Glutamatergic neuron (in vitro differentiated cells): ENCODE measurements at regions not wholly inside any gene's neighbourhood (a gene's known extent, or its start where the extent isn't known, plus 50 kb on each side); places are given as distances from the start of the nearest gene placed in this dataset.

Experiments used
- DNase-seq: peaks from one replicate; pipeline ENCODE4 v3.0.0; 2022
- H3K27ac Mint-ChIP-seq: one replicate; pipeline ENCODE4 v1.8.0; 2020; ENCODE audit warnings: mild to moderate bottlenecking, mixed read lengths, inconsistent platforms; ENCODE audit not compliant: unreplicated experiment
- H3K27me3 Mint-ChIP-seq: one replicate; pipeline ENCODE4 v1.8.0; 2020; ENCODE audit warnings: mild to moderate bottlenecking, moderate library complexity, mixed read lengths, inconsistent platforms; ENCODE audit not compliant: unreplicated experiment
- H3K36me3 Mint-ChIP-seq: one replicate; pipeline ENCODE4 v1.8.0; 2020; ENCODE audit warnings: mild to moderate bottlenecking, mixed read lengths, inconsistent platforms; ENCODE audit not compliant: unreplicated experiment
- H3K4me1 Mint-ChIP-seq: one replicate; pipeline ENCODE4 v1.8.0; 2020; ENCODE audit warnings: mild to moderate bottlenecking, low read depth, mixed read lengths, inconsistent platforms; ENCODE audit not compliant: unreplicated experiment
- H3K4me3 Mint-ChIP-seq: one replicate; pipeline ENCODE4 v1.8.0; 2020; ENCODE audit warnings: mild to moderate bottlenecking, mixed read lengths, inconsistent platforms; ENCODE audit not compliant: unreplicated experiment
- H3K9me3 Mint-ChIP-seq: one replicate; pipeline ENCODE4 v1.8.0; 2020; ENCODE audit warnings: mild to moderate bottlenecking, moderate library complexity, mixed read lengths, inconsistent platforms; ENCODE audit not compliant: unreplicated experiment
- TF ChIP-seq, protein P1 (sequence below): fragments of 200-600 bp; sonication (generic); IDR thresholded peaks from one replicate; pipeline ENCODE4 v1.5.0; 2021; ENCODE audit not compliant: partially characterized antibody, unreplicated experiment

GRCh38 chr2:196535742-196536141, 103.8 kb upstream of the CCDC150 start:
- Mint-ChIP-seq H3K36me3 (peaks cover 4% of the 10 kb centered on the region), H3K9me3 (no peaks in the 10 kb centered on the region), H3K27ac (no peak overlapping the region), H3K4me3 (no peak overlapping the region), H3K4me1 (peaks cover 35% of the 10 kb centered on the region), H3K27me3 (peaks cover 2% of the 10 kb centered on the region)
- TF ChIP-seq, protein P1, sequence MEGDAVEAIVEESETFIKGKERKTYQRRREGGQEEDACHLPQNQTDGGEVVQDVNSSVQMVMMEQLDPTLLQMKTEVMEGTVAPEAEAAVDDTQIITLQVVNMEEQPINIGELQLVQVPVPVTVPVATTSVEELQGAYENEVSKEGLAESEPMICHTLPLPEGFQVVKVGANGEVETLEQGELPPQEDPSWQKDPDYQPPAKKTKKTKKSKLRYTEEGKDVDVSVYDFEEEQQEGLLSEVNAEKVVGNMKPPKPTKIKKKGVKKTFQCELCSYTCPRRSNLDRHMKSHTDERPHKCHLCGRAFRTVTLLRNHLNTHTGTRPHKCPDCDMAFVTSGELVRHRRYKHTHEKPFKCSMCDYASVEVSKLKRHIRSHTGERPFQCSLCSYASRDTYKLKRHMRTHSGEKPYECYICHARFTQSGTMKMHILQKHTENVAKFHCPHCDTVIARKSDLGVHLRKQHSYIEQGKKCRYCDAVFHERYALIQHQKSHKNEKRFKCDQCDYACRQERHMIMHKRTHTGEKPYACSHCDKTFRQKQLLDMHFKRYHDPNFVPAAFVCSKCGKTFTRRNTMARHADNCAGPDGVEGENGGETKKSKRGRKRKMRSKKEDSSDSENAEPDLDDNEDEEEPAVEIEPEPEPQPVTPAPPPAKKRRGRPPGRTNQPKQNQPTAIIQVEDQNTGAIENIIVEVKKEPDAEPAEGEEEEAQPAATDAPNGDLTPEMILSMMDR: no peak
- no peak for DNase-seq

- Mint-ChIP-seq H3K9me3 (no peaks in the 10 kb centered on the region), H3K27ac (no peak overlapping the region), H3K4me1 (peaks cover 38% of the 10 kb centered on the region), H3K27me3 (peaks cover 2% of the 10 kb centered on the region), H3K36me3 (no peaks in the 10 kb centered on the region), H3K4me3 (no peak overlapping the region)
- DNase-seq: no peak
- TF ChIP-seq, protein P1: no peak
Measured at GRCh38 chr2:196537311-196537710, 102.2 kb upstream of the CCDC150 start.

DNA sequence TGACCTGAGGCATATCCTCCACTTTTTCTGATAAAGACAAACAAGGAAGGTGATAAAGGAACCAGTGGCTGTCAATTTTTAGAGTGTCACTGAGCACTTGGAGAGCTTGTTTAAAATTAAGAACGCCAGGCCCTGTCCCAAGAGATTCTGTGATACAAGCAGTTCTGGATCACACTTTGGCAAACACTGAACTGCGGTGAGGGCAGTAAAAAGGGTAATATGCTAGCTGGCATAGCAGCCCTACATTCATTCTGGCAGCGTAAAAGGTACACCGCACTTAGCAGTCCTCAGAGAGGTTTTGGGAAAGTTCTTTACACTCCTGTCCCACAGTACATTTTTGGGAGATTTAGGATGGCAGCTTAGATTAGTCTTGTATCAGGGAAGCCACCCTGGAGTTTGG, 101.3 kb upstream of the CCDC150 start:
- peaks cover 38% of the 10 kb centered on the region for H3K4me1 Mint-ChIP-seq
- TF ChIP-seq, protein P1: no peak
- H3K27ac Mint-ChIP-seq: no peak overlapping the region
- no peak overlapping the region for H3K4me3 Mint-ChIP-seq
- H3K36me3 Mint-ChIP-seq: no peaks in the 10 kb centered on the region
- no peak for DNase-seq
- H3K27me3 Mint-ChIP-seq: peaks cover 2% of the 10 kb centered on the region
- no peaks in the 10 kb centered on the region for H3K9me3 Mint-ChIP-seq

GRCh38 chr2:196538646-196539045, 100.9 kb upstream of the CCDC150 start:
- Mint-ChIP-seq H3K4me1 (peaks cover 38% of the 10 kb centered on the region), H3K4me3 (no peak overlapping the region), H3K9me3 (no peaks in the 10 kb centered on the region), H3K27ac (no peak overlapping the region), H3K27me3 (peaks cover 2% of the 10 kb centered on the region), H3K36me3 (no peaks in the 10 kb centered on the region)
- DNase-seq: no peak
- TF ChIP-seq, protein P1: no peak

- H3K9me3 Mint-ChIP-seq: no peaks in the 10 kb centered on the region
- H3K4me3 Mint-ChIP-seq: no peak overlapping the region
- no peak overlapping the region for H3K27ac Mint-ChIP-seq
- H3K4me1 Mint-ChIP-seq: peaks cover 24% of the 10 kb centered on the region
- DNase-seq: no peak
- peaks cover 2% of the 10 kb centered on the region for H3K27me3 Mint-ChIP-seq
- no peaks in the 10 kb centered on the region for H3K36me3 Mint-ChIP-seq
- TF ChIP-seq, protein P1: no peak
Measured at GRCh38 chr2:196544906-196545433, 94.5 kb upstream of the CCDC150 start.
